Activated T-cell treated with anti-CD3 and anti-CD28 coated beads, Interleukin-2, amount 50 U/mL, for 48 hours (primary cell): ENCODE measurements at regions not wholly inside any gene's neighbourhood (a gene's known extent, or its start where the extent isn't known, plus 50 kb on each side); places are given as distances from the start of the nearest gene placed in this dataset.
A peak's percentile ranks its signal among the peaks of the same experiment; 100 is the strongest.
"Not testable (repeated sequence)": the region's sequence is repeated elsewhere in the genome, so short reads cannot be mapped to it uniquely, and the experiment has no call there.

Source experiments
- DNase-seq, 2 experiments: peaks; one replicate each; pipeline ENCODE4 v3.0.0-alpha.2; 2020

DNA sequence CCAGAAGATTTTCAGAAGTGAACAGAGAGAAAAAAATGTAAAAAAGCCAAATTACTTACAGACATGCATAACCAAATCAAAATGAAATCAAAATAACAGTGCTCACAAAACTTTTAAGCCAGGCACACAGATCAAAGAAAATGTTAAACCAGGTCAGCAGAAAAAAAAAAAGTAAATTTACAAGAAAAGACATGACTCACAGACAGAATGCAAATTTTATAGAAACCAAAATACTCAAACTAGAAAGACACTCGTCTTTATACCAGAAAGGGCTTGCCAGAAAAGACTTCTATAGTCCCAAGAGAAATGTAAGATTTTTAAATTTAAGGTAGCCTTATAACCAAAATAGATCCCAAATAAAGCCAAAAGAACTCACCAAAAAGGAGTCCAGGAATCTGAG lies 86.5 kb upstream of the COG2 start:
- no peak for DNase-seq

DNA sequence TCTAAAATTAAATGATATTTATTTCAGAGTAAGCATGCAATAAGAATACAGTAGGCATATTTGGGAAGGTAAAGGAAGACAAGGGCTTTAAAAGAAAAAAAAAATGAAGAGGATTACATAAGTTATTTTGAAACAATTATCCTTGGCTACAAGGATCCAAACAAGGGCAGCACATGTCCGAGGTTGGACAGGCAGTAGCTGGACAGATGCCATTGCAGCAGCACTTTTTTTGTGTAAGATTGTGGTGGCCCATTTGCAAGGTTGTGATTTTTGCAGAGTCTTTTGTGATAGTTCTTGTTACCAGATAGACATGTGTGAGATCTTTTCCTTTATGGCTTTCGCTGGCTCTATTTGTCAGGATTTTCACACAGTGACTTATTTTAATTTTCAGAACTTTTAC lies 89.4 kb upstream of the COG2 start:
- no peak for DNase-seq

DNA sequence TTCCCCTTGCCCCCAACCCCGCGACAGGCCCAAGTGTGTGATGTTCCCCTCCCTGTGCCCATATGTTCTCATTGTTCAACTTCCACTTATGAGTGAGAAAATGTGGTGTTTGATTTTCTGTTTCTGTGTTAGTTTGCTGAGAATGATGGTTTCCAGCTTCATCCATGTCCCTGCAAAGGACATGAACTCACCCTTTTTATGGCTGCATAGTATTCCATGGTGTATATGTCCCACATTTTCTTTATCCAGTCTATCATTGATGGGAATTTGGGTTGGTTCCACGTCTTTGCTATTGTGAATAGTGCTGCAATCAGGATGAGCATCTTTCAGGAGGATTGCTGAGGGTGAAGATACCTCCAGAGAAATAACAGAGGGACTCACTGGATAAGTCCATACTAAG lies 91.3 kb upstream of the COG2 start:
- not testable (repeated sequence) for DNase-seq

DNA sequence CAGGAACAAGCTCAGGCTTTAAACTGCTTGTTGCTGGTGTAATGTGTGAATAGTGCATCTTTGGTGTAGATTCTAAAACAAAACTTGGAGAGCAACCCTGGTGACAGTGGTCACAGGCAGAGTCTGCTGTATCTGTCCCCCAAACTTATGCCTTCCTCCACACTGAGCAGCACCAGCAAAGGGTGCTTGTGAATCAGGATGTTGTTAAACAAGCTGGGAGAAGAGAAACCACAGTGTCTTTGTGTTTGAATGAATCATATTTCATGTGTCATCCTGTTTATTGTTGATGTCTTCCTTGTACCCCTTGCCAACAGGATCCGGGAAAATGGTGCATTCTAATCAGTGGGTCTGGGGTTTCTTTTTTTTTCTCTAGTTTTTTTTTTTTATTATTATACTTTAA lies 91.9 kb upstream of the COG2 start:
- no peak for DNase-seq

DNA sequence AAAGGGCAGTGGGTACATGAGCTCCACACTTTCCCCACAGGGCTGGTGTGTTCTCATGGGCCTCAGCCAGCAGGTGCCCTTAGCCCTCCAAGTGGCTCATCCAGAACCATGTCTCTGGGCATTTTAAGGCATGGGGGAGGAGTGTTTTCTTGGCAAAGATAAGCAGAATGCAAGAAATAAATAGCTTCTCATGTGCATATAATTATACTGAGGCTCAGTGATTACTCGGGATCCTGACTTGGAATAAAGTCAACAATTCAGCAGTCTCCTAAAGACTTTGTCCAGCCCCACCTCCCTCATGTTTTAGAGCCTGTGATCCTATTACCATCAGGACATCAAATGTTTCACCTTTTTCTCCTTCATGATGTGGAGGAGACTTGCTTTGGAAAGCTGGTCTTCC lies 92.7 kb upstream of the COG2 start:
- DNase-seq: no peak

DNA sequence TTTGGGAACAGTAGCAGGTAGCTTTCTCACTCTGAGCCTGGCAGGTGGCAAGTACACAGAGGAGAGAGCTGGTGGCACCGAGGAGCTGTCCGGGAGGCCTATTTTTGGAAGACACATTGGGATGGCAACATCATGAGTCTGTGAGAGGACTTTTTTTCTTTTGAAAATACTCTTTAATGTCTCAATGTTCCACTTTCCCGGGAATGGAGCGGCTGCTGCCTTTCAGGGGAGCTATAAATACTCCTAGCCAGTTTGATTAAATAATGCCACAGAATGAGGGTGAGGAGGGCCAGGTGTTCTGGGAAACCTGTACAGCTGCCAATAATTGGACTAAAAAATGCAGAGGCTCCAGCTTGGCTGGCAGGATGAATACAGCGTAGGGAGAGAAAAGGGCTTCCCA lies 93.3 kb upstream of the COG2 start:
- no peak for DNase-seq

DNA sequence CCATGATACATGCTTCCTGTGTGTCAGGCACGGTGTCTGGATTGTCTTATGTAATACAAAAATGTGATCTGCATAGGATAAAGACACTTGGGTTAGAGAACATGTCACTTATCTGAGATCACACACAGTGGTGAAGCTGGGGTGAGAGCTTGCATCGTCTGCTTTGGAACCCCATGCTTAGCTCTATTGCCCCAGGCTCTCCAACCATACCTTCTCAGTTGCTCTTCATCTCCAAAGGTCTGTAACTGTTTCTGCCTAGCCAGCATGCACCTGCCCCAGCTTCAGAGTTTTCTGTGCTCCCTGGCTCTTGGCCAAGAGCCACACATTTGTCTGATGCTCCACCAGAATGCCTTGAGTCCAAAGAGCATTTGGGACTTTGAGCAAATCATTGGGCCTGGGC lies 93.9 kb upstream of the COG2 start:
- no peak for DNase-seq

DNA sequence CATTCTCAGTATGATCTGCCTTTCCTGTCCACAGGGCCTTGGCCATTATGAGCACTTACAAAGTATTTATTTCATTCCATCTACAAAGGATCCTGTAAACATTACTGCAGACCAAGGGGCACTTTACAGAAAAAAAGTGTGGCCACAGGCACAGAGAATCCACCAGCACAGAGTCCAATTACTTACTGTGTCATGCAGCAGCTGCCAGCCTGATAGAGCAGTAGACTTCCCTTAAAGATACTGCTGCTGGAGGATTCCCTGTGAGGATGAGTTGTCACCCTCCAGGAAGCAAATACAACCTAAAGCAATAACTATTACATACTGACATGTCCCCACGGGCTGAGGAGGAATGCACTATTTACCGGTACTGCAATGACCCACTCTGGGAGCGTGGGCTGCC lies 97.1 kb upstream of the COG2 start:
- DNase-seq: no peak

DNA sequence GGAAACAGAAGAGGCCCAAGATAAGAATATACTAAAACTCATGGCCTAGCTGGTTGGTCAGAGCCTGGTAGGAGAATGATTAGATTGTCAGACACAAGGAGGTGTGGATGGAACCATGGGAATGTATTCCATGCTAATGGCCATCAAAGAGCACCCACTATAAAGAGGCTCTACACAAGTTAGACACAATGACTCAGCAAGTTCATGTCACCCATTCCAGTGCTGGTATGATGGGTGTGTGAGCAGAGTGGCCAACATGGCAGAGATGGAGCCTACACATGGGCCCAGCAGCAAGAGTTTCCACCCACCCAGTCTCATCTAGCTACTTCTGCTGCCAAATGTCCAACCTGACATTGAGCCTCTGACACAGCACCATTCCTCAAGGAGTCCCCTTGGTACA lies 97.5 kb upstream of the COG2 start:
- no peak for DNase-seq

DNA sequence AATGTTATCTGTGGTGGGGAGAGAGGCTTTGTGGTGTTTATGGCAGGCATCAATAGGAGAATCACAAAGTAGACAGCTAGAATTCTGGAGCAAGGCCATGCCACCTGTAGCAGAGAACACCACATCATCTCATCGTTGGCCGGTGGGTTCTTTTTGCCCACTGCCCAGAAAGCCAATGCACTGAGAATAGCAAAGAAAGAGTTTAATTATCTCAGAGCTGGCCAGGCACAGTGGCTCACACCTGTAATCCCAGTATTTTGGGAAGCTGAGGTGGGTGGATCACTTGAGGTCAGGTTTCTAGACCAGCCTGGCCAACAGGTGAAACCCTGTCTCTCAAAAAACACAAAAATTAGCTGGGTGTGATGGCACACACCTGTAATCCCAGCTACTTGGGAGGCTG lies 99.2 kb upstream of the COG2 start:
- DNase-seq: no peak

DNA sequence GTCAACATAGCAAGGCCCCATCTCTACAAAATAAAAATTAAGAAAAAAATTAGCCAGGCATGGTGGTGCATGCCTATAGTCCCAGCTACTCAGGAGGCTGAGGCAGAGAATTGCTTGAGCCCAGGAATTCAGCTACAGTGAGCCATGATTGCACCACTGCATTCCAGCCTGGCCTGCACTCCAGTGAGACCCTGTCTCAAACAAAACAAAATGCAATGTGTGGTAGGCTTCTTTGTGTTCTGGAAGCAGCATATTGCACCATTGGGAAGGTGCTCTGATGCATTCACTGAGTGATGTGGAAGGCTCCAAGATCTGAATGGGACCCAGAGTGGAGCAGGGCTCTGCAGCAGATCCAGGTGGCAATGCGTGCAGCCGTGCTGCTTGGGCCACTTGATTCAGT lies 99.6 kb upstream of the COG2 start:
- DNase-seq: no peak

DNA sequence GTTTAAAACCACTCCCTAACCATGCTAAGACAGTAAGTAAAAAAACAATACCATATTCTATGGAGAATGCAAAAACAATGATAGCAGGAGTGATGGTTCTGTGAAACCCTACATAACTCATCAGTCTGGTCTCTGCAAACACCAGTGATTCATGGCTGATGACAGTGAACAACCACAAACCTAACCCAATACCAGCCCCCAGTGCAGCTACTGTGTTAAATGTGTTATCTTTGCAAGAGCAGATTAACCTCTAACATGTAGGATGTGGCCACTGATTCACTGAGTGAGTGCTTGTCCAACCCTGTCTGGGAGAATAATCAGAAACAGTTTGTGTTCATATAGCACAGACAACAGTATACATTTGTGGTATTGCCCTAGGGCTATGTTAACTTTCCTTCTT lies 100.2 kb upstream of the COG2 start:
- DNase-seq: peak; percentile 28 to 36

DNA sequence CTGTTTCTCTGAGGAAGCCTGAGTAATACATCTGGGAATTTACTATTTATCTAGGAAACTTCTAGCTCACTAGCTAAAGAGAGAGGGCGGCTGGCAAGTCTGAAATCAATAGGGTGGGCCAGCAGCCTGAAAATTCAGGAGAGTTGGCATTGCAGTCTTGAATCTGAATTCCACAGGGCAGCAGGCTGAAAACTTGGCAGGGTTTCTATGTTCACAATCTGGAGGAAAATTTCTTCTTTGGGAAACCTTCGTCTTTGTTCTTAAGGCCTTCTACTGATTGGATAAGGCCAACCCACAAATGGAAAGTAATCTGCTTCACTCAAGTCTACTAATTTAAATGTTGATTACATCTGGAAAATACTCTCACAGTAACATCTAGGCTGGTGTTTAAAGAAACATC lies 101.0 kb upstream of the COG2 start:
- DNase-seq: no peak

DNA sequence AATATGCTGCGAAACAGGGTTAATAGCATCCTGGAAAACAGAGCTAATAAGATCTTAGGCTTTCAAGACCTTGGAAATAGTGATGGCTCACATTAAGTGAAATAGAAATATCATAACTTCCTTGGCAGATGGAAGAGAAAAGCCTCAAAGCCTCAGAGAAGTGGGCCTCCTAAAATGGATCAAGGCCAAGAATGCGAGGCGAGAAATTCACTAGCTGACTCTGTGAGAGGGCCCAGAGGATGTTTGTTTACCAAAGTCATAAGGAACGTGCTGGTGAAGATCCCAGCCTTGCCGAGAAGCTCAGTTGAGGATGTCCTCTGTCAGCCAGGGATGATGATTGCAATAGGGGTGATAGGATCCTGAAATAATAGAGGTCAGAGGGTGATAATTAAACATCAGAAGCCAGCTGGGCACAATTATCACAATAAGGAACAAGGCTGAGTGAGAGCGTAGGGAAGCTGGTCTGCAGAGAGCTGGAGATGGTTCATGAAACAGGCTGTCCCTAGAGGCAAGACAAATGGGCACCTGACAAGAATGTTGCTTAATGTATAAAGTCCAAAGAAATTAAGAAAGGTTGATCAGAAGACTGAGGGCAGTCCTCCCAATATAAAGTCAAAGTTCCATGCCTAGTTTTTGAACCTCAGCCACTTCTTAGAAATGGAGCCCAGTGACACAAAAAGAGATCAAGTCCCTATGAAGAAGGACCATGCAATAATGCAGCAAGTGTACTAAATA lies 101.7 kb upstream of the COG2 start:
- DNase-seq: no peak

DNA sequence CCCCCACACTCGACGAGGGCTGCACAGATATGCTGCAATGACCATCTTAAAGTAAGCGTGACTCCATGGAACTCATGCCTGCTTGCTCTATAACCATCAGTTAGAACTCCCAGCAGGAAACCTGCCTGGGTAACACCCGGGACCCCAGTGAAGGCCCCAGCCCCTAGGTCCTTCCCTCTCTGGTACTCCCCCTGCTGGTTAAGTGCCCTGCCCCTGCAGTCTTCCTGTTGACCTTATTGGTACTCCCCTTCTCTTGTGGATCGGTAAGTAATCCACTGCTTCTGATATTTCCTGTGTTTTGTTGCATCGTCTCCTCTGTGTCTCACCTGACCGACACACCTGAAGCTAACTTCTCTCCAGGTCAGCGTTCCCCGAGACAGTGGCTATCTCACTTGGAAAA lies 104.8 kb upstream of the COG2 start:
- DNase-seq: no peak

DNA sequence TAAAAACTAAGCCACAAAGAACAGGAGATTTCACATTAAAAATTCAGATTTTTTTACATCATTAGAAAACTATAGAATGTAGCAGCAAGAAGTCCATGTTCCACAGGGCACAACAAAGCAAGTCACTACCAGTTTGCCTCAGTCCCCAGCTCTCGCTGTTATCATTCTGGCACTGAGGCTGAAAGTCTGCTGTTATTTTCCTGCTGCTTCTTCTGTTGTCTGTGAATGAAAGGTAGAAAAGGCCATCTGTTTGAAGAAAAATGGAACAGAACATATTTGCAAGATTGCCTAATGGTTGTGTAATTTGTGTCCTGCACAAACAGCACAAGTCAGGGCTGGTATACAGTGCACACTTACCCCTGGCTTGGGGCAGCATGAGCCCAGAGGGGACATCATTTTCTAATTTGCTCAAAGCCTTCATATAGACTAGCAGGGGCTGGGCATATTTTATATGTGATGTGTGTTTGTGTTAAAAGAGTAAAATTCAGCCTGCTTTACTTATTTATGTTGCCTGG lies 105.6 kb upstream of the COG2 start:
- no peak for DNase-seq

DNA sequence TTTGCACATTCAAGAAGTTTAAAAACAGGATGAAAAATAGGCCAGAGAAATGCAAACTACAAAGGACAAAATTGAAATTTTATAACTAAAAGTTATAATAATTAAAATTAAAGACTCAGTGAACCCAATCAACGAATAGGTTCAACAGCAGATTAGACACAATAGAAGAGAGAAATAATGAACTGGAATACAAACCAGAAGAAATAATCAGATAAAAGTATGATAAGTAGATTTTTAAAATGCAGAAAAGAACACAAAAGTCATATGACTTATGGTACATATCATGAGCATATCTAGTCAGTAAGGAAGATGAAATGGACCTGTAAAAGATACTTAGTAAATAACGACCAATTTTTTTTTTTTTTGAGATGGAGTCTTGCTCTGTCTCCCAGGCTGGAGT lies 108.1 kb upstream of the COG2 start:
- no peak for DNase-seq

DNA sequence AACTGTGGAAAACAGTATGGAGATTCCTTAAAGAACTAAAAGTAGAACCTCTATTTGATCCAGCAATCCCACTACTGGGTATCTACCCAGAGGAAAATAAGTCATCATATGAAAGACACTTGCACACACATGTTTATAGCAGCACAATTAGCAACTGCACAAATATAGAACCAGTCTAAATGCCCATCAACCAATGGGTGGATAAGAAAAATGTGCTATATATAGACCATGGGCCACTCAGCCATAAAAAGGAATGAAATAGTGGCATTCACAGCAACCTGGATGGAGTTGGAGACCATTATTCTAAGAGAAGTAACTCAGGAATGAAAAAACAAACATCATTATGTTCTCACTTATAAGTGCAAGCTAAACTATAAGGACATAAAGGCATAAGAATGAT lies 105.0 kb upstream of the PGBD5 start:
- DNase-seq: no peak

DNA sequence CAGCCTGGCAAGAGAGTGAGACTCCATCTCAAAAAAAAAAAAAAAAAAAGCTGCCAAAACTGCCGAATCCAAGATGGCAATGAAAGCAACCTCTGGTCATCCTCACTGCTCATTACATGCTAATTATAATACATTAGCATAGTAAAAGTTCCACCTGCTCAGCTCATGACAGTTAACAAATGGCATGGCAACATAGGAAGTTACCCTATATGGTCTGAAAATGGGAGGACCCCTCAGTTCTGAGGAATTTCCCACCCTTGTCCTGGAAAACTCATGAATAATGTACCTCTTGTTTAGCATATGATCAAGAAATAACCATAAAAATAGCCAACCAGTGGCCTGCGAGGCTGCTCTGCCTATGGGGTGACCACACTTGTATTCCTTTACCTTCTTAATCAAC lies 93.1 kb upstream of the PGBD5 start:
- no peak for DNase-seq

DNA sequence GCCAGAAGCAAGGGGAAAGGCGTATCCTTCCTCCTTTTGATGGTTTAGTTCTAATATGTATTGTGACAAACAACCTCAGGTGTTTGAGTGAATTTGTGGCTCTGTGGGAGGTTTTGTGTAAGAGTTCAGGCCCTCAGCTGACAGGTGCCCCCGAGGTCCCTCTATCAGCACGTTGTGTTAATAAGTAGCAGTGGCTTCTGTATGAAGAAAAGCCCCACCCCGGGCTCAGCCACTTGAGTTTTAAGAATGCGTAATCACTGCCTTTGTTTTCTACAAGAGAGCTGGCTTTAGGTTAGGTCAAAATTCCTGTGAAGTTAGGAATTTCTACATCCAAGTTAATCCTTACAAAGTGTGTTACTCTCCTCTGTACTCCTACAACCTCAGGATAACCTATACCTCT lies 92.4 kb upstream of the PGBD5 start:
- DNase-seq: no peak

DNA sequence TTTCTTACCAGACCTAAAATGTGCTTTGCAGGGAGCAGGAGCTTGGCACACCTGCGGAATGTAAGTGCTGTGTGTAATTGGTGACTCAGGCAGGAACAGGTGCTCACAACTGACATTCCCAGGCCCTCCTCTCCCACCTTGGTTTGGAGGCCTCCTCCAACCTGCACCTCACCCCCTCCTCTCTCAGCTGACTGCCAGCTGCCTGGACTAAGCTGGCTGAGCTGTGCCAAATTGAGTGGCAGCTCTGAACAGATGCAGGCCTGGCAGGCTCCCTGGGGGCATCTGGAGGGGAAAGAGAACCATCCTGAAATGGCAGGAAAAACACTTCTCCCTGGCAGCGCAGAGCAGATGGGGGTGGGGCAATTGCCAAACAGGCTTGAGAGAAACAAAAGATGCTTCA lies 91.7 kb upstream of the PGBD5 start:
- DNase-seq: no peak

DNA sequence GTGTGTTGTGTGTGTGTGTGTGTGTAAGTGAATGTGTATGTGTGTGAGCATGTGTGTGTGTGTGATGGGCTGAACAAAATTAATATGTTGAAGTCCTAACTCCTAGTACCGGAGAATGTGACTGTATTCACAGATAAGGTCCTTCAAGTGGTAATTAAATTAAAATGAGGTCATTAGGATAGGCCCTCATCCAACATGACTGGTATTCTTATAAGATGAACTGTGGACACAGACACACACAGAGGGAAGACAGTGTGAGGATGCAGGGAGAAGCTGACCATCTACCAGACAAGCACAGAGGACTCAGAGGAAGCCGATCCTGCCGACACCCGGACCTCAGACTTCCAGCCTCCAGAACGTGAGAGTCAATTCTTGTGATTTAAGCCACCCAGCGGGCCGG lies 91.2 kb upstream of the PGBD5 start:
- no peak for DNase-seq

DNA sequence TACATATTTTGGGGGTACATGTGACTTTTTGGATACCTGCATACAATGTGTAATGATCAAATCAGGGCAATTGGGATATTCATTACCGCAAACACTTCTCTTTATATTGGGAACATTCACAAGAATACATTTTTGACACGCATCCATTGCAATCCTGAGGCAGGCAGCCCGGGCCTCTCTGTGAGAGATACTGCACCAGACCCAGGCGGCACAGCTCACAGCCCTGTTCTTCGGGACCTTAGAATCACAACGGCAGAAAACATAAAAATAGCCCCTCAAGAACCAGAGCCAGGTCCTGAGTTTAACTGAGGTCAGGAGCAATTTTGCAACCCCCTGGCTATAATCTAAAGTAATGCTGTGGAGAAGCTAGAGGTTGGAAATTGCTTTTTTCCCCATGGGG lies 90.8 kb upstream of the PGBD5 start:
- DNase-seq: no peak

DNA sequence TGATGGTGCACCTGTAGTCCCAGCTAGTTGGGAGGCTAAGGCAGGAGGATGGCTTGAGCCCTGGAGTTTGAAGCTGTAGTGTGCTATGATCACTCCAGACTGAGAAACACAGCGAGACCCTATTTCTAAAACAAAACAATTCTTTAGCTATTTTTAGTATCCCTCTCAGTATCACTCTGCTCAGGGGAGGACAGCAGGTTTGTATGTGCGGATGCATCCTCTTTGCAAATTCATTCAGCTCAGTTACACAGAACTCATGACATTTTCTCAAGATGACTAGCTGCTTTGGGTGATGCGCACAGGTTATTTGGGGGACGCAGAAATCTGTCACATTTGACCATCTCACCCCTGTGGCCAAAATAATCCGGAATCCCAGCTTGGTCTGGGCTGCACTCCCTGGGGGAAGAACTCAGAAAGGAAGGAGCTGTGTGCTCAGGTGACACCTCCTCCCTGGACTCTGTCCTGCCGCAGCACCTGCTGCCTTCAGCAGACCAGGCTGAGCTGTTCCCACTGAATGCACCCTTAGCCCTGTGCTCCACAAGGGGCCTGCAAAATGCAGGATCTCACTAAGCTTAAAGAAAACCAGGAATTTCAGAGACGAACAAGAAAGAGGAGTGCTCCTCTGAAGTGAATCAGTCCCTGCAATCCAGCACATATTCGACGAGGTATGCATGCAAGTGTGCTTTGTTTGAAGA lies 89.5 kb upstream of the PGBD5 start:
- no peak for DNase-seq

DNA sequence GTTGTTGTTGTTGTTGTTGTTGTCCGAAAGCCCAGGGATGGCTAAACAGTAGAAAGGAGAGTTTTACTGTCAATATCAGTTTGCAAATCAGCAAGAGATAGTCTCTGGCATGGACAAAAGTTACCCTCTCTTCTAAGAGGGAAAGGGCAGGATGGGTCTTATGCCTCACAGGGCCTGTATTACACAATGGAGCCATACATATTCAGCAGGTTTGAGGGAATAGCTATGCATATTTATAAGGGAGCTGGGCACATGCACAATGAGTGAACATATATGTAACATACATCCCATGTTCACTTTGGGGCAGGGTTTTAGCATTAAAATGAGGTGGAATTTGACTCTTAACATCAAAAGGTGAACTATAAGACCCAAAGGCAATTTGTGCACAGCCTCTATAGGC lies 84.4 kb upstream of the PGBD5 start:
- no peak for DNase-seq
